ENCODE measurements at regions not wholly inside any gene's neighbourhood (a gene's known extent, or its start where the extent isn't known, plus 50 kb on each side); places are given as distances from the start of the nearest gene placed in this dataset.

DNA sequence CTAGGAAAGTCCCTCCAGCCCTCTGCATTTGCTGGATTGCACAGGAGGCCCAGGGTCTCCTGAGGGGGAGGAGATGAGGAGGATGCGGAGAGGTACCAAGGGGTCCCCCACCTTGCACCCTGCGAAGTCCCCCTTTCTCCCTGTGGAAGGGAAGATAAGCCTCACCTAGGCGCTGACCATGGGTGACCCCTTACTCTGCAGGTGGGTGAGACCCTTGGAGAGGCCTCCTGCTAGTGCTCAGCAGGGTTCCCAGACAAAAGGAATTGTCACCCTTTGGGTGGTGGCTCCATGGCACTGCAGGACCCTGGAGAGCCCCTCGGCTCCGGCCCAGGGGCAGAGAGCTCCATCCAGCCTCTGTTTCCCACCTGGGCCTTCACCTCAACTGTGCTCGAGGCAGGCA, 107.0 kb upstream of the RET start:
- TF ChIP-seq, protein P1, sequence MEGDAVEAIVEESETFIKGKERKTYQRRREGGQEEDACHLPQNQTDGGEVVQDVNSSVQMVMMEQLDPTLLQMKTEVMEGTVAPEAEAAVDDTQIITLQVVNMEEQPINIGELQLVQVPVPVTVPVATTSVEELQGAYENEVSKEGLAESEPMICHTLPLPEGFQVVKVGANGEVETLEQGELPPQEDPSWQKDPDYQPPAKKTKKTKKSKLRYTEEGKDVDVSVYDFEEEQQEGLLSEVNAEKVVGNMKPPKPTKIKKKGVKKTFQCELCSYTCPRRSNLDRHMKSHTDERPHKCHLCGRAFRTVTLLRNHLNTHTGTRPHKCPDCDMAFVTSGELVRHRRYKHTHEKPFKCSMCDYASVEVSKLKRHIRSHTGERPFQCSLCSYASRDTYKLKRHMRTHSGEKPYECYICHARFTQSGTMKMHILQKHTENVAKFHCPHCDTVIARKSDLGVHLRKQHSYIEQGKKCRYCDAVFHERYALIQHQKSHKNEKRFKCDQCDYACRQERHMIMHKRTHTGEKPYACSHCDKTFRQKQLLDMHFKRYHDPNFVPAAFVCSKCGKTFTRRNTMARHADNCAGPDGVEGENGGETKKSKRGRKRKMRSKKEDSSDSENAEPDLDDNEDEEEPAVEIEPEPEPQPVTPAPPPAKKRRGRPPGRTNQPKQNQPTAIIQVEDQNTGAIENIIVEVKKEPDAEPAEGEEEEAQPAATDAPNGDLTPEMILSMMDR (conservative IDR thresholded peaks at IDR 0.05 in 1 of 2, IDR thresholded peaks at IDR 0.05 in 1 of 2; ENCODE audit: low read depth in 1 of 2, low read length in 2 of 2) = no peak
- TF ChIP-seq EZH2 (IDR thresholded peaks at IDR 0.05; ENCODE audit: low read length, missing control alignments) = no peak
